ENCODE measurements at regions not wholly inside any gene's neighbourhood (a gene's known extent, or its start where the extent isn't known, plus 50 kb on each side); places are given as distances from the start of the nearest gene placed in this dataset.

DNA sequence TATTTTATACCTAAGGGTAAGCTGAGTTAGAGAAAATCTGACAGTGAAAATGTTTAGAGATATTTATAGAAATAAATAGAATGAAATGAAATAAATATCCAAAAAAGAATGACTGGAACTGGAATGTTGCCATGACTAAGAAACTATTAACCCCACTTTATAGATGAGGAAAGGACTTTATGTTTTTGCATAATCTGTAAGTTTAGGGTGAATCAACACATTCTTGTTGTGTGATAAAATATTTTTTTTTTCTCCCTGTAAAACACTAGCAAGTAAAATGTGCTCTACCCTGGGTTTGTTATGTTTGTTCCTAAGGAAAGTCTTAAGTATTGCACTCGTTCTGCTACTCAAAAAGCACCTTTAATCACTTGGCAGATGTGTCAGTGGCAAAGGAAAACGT is 83.8 kb upstream of the KL start:
- peaks cover 28% of the 10 kb centered on the region for H3K27me3 Mint-ChIP-seq
- peaks cover 5% of the 10 kb centered on the region for H3K9me3 Mint-ChIP-seq
- Histone ChIP-seq H3K36me3 (ENCODE audit: insufficient read depth, low read length) (no peaks in the 10 kb centered on the region), H3K9me3 (ENCODE audit: control insufficient read depth in 1 of 2, insufficient read depth in 1 of 2, low read length in 2 of 2) (no peaks in the 10 kb centered on the region), H3K4me1 (ENCODE audit: insufficient read depth, low read length) (no peaks in the 10 kb centered on the region), H3K4me3 (ENCODE audit: low read length) (no peak overlapping the region), H3K27me3 (ENCODE audit: control insufficient read depth in 1 of 2, insufficient read depth in 2 of 2, low read length in 2 of 2) (no peaks in the 10 kb centered on the region), H3K27ac (ENCODE audit: low read depth in 1 of 2, low read length in 2 of 2) (no peak overlapping the region)
- intact Hi-C loops (cut with DNase I, micrococcal nuclease), result no loop called here
- no peaks in the 10 kb centered on the region for H3K4me1 Mint-ChIP-seq (ENCODE audit: low read depth)
- no peaks in the 10 kb centered on the region for H3K36me3 Mint-ChIP-seq (ENCODE audit: low read depth)
- H3K4me3 Mint-ChIP-seq, result no peak overlapping the region
- ChIA-PET CTCF (no interaction called here), POLR2A (no interaction called here)
- ATAC-seq (ENCODE audit: poor library complexity) (no peak), DNase-seq (no peak)
- H3K27ac Mint-ChIP-seq, result no peak overlapping the region
- TF ChIP-seq, protein P1, sequence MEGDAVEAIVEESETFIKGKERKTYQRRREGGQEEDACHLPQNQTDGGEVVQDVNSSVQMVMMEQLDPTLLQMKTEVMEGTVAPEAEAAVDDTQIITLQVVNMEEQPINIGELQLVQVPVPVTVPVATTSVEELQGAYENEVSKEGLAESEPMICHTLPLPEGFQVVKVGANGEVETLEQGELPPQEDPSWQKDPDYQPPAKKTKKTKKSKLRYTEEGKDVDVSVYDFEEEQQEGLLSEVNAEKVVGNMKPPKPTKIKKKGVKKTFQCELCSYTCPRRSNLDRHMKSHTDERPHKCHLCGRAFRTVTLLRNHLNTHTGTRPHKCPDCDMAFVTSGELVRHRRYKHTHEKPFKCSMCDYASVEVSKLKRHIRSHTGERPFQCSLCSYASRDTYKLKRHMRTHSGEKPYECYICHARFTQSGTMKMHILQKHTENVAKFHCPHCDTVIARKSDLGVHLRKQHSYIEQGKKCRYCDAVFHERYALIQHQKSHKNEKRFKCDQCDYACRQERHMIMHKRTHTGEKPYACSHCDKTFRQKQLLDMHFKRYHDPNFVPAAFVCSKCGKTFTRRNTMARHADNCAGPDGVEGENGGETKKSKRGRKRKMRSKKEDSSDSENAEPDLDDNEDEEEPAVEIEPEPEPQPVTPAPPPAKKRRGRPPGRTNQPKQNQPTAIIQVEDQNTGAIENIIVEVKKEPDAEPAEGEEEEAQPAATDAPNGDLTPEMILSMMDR (IDR thresholded peaks at IDR 0.05), result no peak

DNA sequence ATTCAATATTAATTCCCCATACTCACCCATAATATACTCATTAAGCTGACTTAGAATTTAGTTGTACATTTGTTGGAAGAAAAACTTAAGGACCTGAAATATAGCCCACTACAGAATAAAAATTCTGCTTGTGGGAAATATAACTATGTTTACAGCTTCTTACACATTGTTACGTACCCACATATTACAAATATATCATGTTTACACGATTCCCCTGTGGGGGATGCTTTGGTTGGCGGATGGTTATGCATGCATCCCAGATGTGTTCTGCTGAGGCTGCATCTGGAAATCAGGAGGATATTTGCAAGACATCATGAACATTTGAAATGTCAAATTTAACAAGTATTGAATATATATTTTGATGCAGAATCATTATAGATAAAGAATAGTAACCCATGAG is 79.5 kb upstream of the KL start:
- H3K36me3 Mint-ChIP-seq (ENCODE audit: low read depth), result no peaks in the 10 kb centered on the region
- intact Hi-C loops (cut with DNase I, micrococcal nuclease), result no loop called here
- Histone ChIP-seq H3K4me1 (ENCODE audit: insufficient read depth, low read length) (no peaks in the 10 kb centered on the region), H3K36me3 (ENCODE audit: insufficient read depth, low read length) (no peaks in the 10 kb centered on the region), H3K4me3 (ENCODE audit: low read length) (no peak overlapping the region), H3K27ac (ENCODE audit: low read depth in 1 of 2, low read length in 2 of 2) (no peak overlapping the region), H3K9me3 (ENCODE audit: control insufficient read depth in 1 of 2, insufficient read depth in 1 of 2, low read length in 2 of 2) (no peaks in the 10 kb centered on the region), H3K27me3 (ENCODE audit: control insufficient read depth in 1 of 2, insufficient read depth in 2 of 2, low read length in 2 of 2) (no peaks in the 10 kb centered on the region)
- ATAC-seq (ENCODE audit: poor library complexity), result no peak
- H3K27ac Mint-ChIP-seq, result no peak overlapping the region
- no peaks in the 10 kb centered on the region for H3K4me1 Mint-ChIP-seq (ENCODE audit: low read depth)
- POLR2A ChIA-PET, result no interaction called here
- TF ChIP-seq, protein P1 (IDR thresholded peaks at IDR 0.05), result no peak
- no peak for DNase-seq
- no peak overlapping the region for H3K4me3 Mint-ChIP-seq
- CTCF ChIA-PET, result no interaction called here
- H3K9me3 Mint-ChIP-seq, result peaks cover 5% of the 10 kb centered on the region
- H3K27me3 Mint-ChIP-seq, result peaks cover 35% of the 10 kb centered on the region

DNA sequence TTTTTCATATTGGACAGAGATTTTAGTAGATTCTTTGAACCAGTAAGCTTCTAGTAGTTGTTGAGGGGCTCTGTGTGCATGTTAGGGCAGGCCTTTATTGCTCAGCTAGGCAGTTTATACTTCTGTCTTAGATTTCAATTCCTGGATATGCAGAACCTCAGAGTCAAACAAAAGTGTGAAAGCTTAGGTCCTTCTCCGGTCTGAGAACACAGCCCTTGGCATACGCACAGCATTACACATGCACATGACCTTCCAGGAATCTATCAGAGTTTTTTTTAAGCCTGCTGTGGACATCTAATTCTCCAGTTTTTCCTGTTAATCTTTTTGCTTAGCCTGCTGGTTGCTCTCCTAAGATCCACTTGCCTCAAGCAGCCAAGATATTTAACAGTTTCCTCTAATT is 77.9 kb upstream of the KL start:
- Mint-ChIP-seq H3K27me3 (peaks cover 26% of the 10 kb centered on the region), H3K4me1 (ENCODE audit: low read depth) (no peaks in the 10 kb centered on the region), H3K27ac (no peak overlapping the region), H3K9me3 (peaks cover 2% of the 10 kb centered on the region), H3K4me3 (no peak overlapping the region), H3K36me3 (ENCODE audit: low read depth) (no peaks in the 10 kb centered on the region)
- DNase-seq (no peak), ATAC-seq (ENCODE audit: poor library complexity) (no peak)
- H3K27me3 ChIP-seq (ENCODE audit: control insufficient read depth in 1 of 2, insufficient read depth in 2 of 2, low read length in 2 of 2), result no peaks in the 10 kb centered on the region
- H3K4me1 ChIP-seq (ENCODE audit: insufficient read depth, low read length), result no peaks in the 10 kb centered on the region
- no peaks in the 10 kb centered on the region for H3K36me3 ChIP-seq (ENCODE audit: insufficient read depth, low read length)
- TF ChIP-seq, protein P1 (IDR thresholded peaks at IDR 0.05), result no peak
- intact Hi-C loops (cut with DNase I, micrococcal nuclease), result no loop called here
- ChIA-PET CTCF (interaction anchor here (0.9 kb wide), 1 partner anchor 41 kb away, joined by 3 read pairs; no protein-coding TSS in a partner anchor), POLR2A (no interaction called here)
- H3K9me3 ChIP-seq (ENCODE audit: control insufficient read depth in 1 of 2, insufficient read depth in 1 of 2, low read length in 2 of 2), result no peaks in the 10 kb centered on the region
- no peak overlapping the region for H3K4me3 ChIP-seq (ENCODE audit: low read length)
- H3K27ac ChIP-seq (ENCODE audit: low read depth in 1 of 2, low read length in 2 of 2), result no peak overlapping the region

All from CD4-positive, alpha-beta T cell (primary cell).